HG03060 (cell line): ENCODE measurements at regions not wholly inside any gene's neighbourhood (a gene's known extent, or its start where the extent isn't known, plus 50 kb on each side); places are given as distances from the start of the nearest gene placed in this dataset.

ENCODE experiments used
- ATAC-seq: cut with Tn5 transposase; IDR thresholded peaks from one replicate; pipeline ENCODE4 v1.9.1; 2021; ENCODE audit warnings: low read depth, moderate number of reproducible peaks; ENCODE audit not compliant: unreplicated experiment

DNA sequence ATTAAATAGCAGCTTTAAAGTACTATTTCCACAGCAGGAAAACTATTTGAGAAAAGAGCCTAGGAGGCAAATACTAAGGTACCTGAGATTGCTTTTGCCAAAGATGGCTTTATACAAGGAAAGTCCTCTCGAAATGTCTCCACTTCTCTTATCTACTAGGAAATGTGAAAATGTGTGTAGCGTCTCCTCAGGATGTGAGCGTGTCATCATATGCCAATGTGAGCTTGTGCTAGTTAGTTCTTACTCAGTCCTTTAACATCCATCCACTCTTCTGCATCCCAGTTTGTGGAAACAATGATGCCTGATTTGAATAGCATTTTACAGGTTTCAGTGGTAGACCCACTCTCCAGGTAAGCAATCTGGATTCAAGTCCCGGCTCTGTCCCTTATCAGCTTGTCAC lies 421.0 kb downstream of the DYNC2H1 start:
- no peak for ATAC-seq

GRCh38 chr11:103532133-103532788 lies 423.0 kb downstream of the DYNC2H1 start:
- ATAC-seq, result no peak

DNA sequence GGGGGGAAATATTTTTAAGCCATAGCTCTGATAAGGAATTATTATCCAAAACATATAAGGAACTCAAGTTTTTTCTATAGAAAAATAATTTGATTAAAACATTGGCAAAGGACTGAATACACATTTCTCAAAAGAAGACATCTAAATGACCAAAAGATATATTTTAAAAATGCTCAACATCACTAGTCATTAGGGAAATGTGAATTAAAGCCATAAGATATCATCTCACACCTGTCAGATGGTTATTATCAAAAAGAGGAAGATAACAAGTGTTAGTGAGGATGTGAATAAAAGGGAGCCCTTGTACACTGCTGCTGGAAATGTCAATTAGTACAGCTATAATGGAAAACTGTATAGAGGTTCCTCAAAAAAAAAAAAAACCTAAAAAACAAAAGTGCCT lies 425.0 kb downstream of the DYNC2H1 start:
- ATAC-seq, result no peak

DNA sequence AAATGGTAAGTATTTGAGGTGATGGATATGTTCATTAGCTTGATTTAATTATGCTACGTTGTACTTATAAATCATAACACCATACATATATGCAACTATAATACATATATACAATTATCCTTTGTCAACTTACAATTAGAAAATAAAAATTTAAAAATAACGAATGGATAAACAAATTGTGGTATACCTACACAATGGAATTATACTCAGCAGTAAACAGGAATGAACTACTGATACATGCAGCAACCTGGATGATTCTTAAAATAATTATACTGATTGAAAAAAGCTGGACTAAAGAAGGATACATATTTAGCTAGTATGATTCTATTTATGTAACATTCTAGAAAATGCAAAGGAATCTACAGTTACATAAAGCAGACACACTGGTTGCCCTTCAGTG lies 425.7 kb downstream of the DYNC2H1 start:
- ATAC-seq, result no peak

DNA sequence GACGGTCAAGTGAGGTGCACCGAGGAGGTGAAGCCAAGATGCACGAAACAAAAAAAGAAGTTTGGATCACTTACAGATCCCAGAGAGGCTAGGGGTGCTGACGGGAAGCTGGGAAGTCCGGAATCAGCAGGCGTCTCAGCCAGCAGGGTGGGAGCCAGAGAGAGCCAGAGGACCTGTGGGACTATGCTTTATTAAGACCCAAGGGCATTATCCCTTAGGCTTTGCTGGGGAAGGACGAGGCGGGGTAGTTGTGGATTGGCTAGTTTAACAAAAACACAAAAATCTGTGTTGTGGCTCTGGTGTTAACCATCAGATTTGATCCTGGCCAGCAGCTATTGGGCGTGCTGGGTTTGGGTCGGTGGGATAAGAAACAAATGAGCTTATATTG lies 427.1 kb downstream of the DYNC2H1 start:
- no peak for ATAC-seq

DNA sequence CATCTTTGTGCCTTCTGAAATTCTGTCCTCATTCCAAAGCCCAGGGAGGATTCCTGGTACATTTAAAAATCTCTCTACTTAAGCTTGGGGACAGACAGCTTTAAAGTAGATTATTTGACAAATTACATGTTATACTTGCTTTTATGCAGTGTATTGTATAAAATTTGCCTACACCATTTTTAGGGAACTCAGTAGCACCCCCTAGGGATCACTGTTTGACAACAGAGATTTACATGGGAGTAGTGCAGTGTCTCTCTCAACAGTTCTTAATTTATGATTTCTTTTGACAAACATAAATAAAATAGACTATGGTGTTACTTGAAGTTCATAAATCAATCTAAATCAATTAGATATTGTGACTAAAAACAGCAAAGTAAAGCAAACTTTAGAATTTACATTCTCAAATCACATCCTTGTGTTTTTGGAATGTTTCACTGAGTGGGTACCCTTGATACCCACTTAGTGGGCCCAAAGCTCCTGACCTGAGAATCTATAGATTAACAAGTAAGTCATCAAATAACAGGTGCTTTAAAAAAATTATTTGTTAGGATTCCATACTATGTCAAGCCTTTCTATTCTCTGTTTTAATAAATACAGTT lies 428.8 kb downstream of the DYNC2H1 start:
- ATAC-seq, result no peak

DNA sequence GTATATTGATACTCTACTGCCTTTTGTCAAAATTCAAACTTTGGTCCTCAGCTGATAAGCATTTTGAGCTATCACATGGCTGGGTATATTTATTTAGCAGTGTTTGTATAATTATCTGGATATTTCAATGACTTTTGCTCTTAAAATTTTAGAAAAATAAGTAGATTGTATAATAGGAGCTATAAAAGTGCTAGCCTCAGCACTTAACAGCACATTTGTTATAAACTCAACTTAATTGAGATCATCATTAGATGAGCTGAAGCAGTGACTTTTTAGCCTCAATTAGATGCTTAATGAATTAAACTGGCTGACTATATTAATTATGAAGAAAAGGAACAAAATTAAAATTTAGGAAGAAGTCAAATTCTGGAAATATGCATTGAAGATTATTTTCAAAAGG lies 429.9 kb downstream of the DYNC2H1 start:
- no peak for ATAC-seq

- ATAC-seq, result no peak
These were observed 432.1 kb downstream of the DYNC2H1 start for GRCh38 chr11:103541186-103541795.

GRCh38 chr11:103542851-103543250 lies 433.6 kb downstream of the DYNC2H1 start:
- ATAC-seq, result no peak

GRCh38 chr11:103543456-103543855 lies 434.2 kb downstream of the DYNC2H1 start:
- no peak for ATAC-seq

DNA sequence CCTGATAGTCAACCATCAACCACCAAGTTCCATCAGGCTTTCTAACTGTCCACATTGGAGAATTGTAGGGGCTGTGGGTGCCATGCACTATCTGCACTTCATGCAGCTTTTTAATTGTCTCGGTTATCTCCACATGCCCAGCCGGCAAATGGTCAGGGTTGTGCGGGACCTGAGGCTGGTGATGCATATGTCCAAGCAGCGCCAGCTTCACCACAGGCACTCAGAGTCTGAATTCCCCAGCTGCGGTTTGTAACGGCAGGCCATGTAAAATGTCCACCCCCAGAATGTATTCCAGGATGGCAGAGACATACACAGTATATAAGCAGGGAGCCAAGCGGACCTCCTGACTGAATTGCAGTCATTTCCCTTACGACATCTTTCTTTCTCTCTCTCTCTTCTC lies 435.6 kb downstream of the DYNC2H1 start:
- ATAC-seq, result no peak

- ATAC-seq, result no peak
These were observed 436.3 kb downstream of the DYNC2H1 start for GRCh38 chr11:103545551-103545950.

- no peak for ATAC-seq
These were observed 437.0 kb downstream of the DYNC2H1 start for GRCh38 chr11:103546236-103546635.

DNA sequence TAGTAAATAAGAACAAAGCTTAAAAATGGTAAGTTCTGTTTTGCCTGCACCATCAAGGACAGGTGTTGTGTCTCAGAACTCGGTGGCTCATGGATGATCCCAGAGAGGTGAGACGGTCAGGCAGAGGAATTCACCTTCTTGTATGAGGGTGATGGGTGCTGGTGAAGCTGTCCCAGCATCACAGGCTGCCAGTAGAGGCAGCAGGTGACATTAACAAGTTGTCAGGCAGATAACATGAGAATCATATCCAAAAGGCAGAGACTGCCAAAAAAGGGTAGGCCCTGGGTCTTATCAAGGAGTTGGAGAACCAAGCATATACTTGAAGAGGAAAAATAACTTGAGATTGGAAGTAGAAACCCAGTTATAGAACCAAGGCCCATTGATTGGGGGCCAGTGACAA lies 437.8 kb downstream of the DYNC2H1 start:
- ATAC-seq, result no peak

- no peak for ATAC-seq
These were observed 438.5 kb downstream of the DYNC2H1 start for GRCh38 chr11:103547691-103548090.

DNA sequence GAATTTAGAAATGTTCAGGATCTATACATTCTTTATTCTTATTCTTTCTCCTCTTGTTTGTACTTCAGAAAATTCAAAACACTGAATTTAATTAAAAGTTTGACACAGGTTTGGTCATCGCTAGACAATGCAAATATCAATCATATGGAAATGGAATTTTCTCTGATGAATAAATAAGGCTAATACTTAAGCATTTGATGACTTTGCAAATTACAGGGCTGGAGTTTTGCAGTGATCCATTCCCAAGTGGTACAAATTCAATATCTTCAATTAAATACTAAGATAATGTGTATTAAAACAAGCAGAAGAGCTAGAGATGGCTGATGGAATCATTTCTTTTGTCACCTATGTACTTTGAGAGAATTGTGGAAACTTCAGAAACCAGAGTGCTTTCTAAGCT lies 439.6 kb downstream of the DYNC2H1 start:
- ATAC-seq, result no peak

- ATAC-seq, result no peak
These were observed 441.6 kb downstream of the DYNC2H1 start for GRCh38 chr11:103550811-103551210.

DNA sequence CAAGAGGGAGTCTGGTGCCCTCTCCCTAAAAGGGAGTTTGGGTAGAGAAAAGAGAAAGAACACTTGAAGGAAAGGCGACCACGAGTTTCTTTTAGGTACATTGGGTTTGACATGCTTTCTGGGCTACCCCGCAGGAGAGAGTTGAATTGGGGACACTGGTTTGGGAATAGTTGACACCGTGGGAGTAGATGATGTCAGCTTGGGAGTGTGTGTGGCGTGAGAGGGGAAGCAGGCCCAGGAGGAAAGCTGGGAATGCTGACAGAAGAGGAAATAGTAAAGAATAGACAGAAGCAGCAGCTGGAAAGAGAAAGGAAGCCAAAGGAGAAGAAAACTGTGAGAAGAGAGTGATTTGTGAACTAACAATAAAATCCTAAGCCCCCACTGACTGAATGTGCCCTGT lies 442.9 kb downstream of the DYNC2H1 start:
- no peak for ATAC-seq

- ATAC-seq, result no peak
These were observed 446.9 kb downstream of the DYNC2H1 start for GRCh38 chr11:103556171-103556570.

- no peak for ATAC-seq
These were observed 456.9 kb downstream of the DYNC2H1 start for GRCh38 chr11:103566116-103566515.

DNA sequence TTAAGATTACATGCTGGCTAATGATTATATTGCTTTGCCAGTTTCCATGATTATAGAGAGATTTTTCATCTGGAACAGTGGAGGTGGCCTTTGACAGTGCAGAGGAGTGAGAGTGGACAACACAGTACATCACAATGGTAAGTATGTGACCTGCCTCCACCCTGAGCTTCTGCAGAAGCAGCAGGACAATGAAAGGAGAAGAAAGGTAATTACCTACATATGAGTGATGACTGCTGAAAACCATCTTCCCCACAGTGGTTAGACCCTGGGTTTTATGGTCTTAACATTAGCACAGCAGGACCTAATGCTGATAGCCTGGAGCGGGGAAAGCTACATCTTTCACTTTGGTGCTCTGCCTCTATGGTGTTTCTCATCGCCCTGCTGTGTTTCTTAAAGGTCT lies 454.7 kb upstream of the DDI1 start:
- ATAC-seq, result no peak

GRCh38 chr11:103582351-103582909 lies 454.0 kb upstream of the DDI1 start:
- ATAC-seq, result no peak
